KMS-11 (cell line): ENCODE measurements at regions not wholly inside any gene's neighbourhood (a gene's known extent, or its start where the extent isn't known, plus 50 kb on each side); places are given as distances from the start of the nearest gene placed in this dataset.

Experiments
- H2AFZ ChIP-seq: fragments of 200-600 bp; sonication (generic); 2 replicates; pipeline ENCODE4 v1.6.1; 2016; ENCODE audit warnings: antibody characterized with exemption, mixed run types, low read depth
- H3K27ac ChIP-seq: fragments of 200-600 bp; sonication (generic); 2 replicates; pipeline ENCODE4 v1.6.1; 2016; ENCODE audit warnings: mild to moderate bottlenecking, mixed run types
- H3K27me3 ChIP-seq: fragments of 200-600 bp; sonication (generic); 2 replicates; pipeline ENCODE4 v1.6.1; 2017; ENCODE audit warnings: mild to moderate bottlenecking, low read depth, mixed run types, moderate library complexity; ENCODE audit not compliant: insufficient read depth
- H3K36me3 ChIP-seq: fragments of 200-600 bp; sonication (generic); 2 replicates; pipeline ENCODE4 v1.6.1; 2017; ENCODE audit warnings: mild to moderate bottlenecking, mixed run types; ENCODE audit not compliant: insufficient read depth
- H3K4me1 ChIP-seq: fragments of 200-600 bp; sonication (generic); 2 replicates; pipeline ENCODE4 v1.6.1; 2016; ENCODE audit warnings: mild to moderate bottlenecking, low read depth, mixed run types; ENCODE audit not compliant: poor library complexity, severe bottlenecking
- H3K4me2 ChIP-seq: fragments of 200-600 bp; sonication (generic); 2 replicates; pipeline ENCODE4 v1.7.0; 2016; ENCODE audit warnings: mild to moderate bottlenecking, mixed run types
- H3K4me3 ChIP-seq: fragments of 200-600 bp; sonication (generic); IDR thresholded peaks from 2 replicates; pipeline ENCODE4 v1.6.1; 2017; ENCODE audit warnings: low read depth, low read length, mixed read lengths; ENCODE audit not compliant: insufficient read depth
- H3K79me2 ChIP-seq: fragments of 200-600 bp; sonication (generic); 2 replicates; pipeline ENCODE4 v1.6.1; 2016; ENCODE audit warnings: low read depth, mixed run types; ENCODE audit not compliant: insufficient read depth
- H3K9ac ChIP-seq: fragments of 200-600 bp; sonication (generic); 2 replicates; pipeline ENCODE4 v1.6.1; 2016; ENCODE audit warnings: mild to moderate bottlenecking, mixed run types
- H4K20me1 ChIP-seq: fragments of 200-600 bp; sonication (generic); 2 replicates; pipeline ENCODE4 v1.6.1; 2016; ENCODE audit warnings: mild to moderate bottlenecking, mixed run types; ENCODE audit not compliant: insufficient read depth
- TF ChIP-seq, protein P1 (sequence below): fragments of 200-600 bp; sonication (generic); conservative IDR thresholded peaks from 2 replicates; pipeline ENCODE4 v1.6.1; 2017; ENCODE audit warnings: low read depth, mild to moderate bottlenecking, antibody characterized with exemption, low read length, moderate library complexity, mixed read lengths

- Histone ChIP-seq H3K27ac (no peak overlapping the region), H2AFZ (no peak overlapping the region), H3K4me3 (no peak overlapping the region), H3K4me2 (no peak overlapping the region), H3K79me2 (no peaks in the 10 kb centered on the region), H3K9ac (no peak overlapping the region), H3K4me1 (no peaks in the 10 kb centered on the region), H4K20me1 (no peaks in the 10 kb centered on the region), H3K27me3 (no peaks in the 10 kb centered on the region), H3K36me3 (no peaks in the 10 kb centered on the region)
- TF ChIP-seq, protein P1, sequence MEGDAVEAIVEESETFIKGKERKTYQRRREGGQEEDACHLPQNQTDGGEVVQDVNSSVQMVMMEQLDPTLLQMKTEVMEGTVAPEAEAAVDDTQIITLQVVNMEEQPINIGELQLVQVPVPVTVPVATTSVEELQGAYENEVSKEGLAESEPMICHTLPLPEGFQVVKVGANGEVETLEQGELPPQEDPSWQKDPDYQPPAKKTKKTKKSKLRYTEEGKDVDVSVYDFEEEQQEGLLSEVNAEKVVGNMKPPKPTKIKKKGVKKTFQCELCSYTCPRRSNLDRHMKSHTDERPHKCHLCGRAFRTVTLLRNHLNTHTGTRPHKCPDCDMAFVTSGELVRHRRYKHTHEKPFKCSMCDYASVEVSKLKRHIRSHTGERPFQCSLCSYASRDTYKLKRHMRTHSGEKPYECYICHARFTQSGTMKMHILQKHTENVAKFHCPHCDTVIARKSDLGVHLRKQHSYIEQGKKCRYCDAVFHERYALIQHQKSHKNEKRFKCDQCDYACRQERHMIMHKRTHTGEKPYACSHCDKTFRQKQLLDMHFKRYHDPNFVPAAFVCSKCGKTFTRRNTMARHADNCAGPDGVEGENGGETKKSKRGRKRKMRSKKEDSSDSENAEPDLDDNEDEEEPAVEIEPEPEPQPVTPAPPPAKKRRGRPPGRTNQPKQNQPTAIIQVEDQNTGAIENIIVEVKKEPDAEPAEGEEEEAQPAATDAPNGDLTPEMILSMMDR, result no peak
Observed at GRCh38 chr5:54693936-54694657, 176.5 kb downstream of the SNX18 start.

DNA sequence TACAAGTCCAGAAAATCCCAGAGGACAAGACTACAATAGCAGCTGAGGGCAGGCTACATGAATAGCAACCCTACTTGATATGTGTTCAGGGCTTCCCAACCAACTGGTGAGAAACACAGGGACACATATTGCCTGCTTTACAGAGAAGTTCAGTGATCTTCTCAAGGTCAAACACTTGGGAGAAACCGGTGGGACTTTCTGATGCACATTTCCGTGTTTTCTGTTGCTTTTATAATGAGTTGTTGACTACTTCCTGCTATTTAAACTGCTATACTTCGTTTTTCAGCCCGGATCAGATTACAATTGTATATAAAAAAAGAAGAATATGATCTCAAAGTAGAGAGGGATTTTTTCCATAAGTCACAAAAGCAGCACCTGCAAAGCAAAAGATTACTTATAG lies 175.1 kb downstream of the SNX18 start:
- no peaks in the 10 kb centered on the region for H3K36me3 ChIP-seq
- H3K4me1 ChIP-seq, result no peaks in the 10 kb centered on the region
- no peaks in the 10 kb centered on the region for H3K79me2 ChIP-seq
- no peaks in the 10 kb centered on the region for H4K20me1 ChIP-seq
- no peak overlapping the region for H3K4me3 ChIP-seq
- no peak overlapping the region for H2AFZ ChIP-seq
- H3K4me2 ChIP-seq, result no peak overlapping the region
- TF ChIP-seq, protein P1, result no peak
- H3K27me3 ChIP-seq, result no peaks in the 10 kb centered on the region
- H3K27ac ChIP-seq, result no peak overlapping the region
- H3K9ac ChIP-seq, result no peak overlapping the region

GRCh38 chr5:54691656-54692055 lies 174.1 kb downstream of the SNX18 start:
- Histone ChIP-seq H3K27ac (no peak overlapping the region), H3K4me3 (no peak overlapping the region), H3K4me1 (no peaks in the 10 kb centered on the region), H3K4me2 (no peak overlapping the region), H2AFZ (no peak overlapping the region), H3K9ac (no peak overlapping the region), H3K36me3 (no peaks in the 10 kb centered on the region), H3K27me3 (no peaks in the 10 kb centered on the region), H3K79me2 (no peaks in the 10 kb centered on the region), H4K20me1 (no peaks in the 10 kb centered on the region)
- TF ChIP-seq, protein P1, result no peak

GRCh38 chr5:54689411-54690251 lies 172.1 kb downstream of the SNX18 start:
- TF ChIP-seq, protein P1, result no peak
- Histone ChIP-seq H3K4me1 (no peaks in the 10 kb centered on the region), H3K4me2 (no peak overlapping the region), H3K4me3 (no peak overlapping the region), H2AFZ (no peak overlapping the region), H3K36me3 (no peaks in the 10 kb centered on the region), H4K20me1 (no peaks in the 10 kb centered on the region), H3K27me3 (no peaks in the 10 kb centered on the region), H3K27ac (no peak overlapping the region), H3K79me2 (no peaks in the 10 kb centered on the region), H3K9ac (no peak overlapping the region)
